NCI-H345 treated with DMSO at 0.1 percent for 48 hours (cell line): ENCODE measurements at regions not wholly inside any gene's neighbourhood (a gene's known extent, or its start where the extent isn't known, plus 50 kb on each side); places are given as distances from the start of the nearest gene placed in this dataset.

Experiments
- DNase-seq: peaks from one replicate; lab custom pipeline; 2025; ENCODE audit not compliant: unreplicated experiment; lab: John Stamatoyannopoulos, UW

- DNase-seq, result no peak
These were observed 163.5 kb downstream of the RNF152 start for GRCh38 chr18:61729322-61729721.

DNA sequence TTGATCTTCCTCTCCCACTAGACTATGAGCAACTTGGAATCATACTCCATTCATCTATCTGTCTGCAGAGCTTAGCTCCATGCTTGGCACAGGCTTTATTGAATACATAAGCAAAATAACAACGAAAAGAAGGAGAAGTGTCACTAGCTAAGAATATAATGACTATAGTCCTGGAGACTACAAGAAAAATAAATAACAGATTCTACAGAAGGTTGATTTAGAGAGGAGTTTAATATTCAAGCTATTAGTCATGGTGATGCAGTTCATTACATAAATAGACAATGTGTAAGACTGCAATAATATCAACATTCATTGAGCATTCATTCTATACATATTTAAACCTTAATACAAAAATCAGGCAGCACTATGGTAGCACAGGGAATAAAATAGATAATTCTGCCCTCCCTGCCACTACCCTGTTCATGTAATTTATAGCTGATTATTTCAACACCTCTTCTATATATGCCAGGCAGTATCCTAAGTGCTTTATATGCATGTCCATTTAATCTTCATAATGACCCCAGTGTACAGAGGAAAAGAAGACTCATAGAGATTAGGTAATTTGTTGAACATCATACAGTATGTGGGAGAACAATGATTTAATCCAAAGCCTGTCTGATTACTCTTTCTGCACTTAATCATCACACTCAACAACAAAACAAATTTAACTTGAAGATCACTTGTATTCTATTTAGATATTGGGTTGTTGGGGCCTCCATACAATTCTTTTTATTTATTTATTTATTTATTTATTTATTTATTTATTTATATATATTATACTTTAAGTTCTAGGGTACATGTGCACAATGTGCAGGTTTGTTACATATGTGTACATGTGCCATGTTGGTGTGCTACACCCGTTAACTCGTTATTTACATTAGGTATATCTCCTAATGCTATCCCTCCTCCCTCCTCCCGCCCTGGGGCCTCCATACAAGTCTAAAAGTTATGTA is 165.3 kb downstream of the RNF152 start:
- no peak for DNase-seq

GRCh38 chr18:61724532-61724931 is 168.3 kb downstream of the RNF152 start:
- no peak for DNase-seq

- no peak for DNase-seq
These were observed 170.6 kb downstream of the RNF152 start for GRCh38 chr18:61722247-61722646.

- DNase-seq, result no peak
These were observed 172.3 kb downstream of the RNF152 start for GRCh38 chr18:61720496-61720895.

- DNase-seq, result no peak
These were observed 173.1 kb downstream of the RNF152 start for GRCh38 chr18:61719671-61720070.

- DNase-seq, result no peak
These were observed 173.9 kb downstream of the RNF152 start for GRCh38 chr18:61718944-61719343.

DNA sequence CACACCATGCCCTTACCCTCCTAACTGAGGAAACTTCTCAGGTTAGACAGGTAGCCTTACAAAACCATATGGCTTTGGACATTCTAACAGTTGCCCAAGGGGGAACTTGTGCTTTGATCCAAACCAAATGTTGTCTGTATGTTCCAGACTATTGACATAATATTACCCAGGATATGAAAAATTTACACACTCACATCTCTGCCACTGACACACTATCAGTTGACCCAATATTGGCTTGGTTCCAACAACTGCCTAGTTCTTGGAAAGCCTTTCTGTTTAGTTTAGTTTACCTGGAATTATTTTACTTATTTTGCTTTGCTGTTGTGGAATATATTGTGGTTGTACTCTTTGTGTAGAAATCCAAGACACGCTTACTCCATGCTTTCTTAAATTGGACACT is 178.4 kb downstream of the RNF152 start:
- no peak for DNase-seq

GRCh38 chr18:61713502-61713901 is 179.3 kb downstream of the RNF152 start:
- no peak for DNase-seq

- no peak for DNase-seq
These were observed 182.7 kb downstream of the RNF152 start for GRCh38 chr18:61710082-61710620.

DNA sequence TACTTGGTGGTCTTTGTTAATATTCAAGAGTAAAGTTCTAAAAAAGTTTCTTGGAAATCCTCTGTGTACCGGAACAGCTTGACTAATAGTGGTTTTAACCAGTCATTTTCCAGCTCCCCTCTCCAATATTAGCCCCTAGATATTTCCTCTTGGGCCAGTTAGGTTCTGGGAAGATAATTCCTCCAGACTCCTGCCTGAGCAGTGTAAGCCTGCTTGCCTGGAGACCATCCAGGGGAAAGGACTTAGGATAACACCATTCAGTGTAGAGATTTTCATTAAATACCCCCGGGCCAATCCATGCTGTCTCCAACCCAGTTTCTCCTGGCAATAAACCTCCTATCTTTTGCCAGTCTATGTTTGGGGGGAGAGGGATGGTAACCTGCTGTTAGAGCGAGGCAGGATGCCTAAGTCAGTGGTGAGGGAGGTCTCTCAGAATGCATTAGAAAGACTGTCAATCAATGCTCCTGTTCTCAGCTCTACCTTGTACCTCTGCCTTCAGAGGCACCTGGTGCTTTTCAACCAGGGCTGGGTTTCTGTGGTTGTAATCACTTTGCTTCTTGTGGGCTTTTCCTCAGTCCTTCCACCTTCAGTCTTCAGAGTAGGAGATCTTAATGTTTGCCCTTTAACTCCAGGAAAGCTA is 186.4 kb downstream of the RNF152 start:
- no peak for DNase-seq

- DNase-seq, result no peak
These were observed 189.3 kb downstream of the RNF152 start for GRCh38 chr18:61703508-61703907.

GRCh38 chr18:61702007-61702406 is 190.8 kb downstream of the RNF152 start:
- DNase-seq, result no peak

DNA sequence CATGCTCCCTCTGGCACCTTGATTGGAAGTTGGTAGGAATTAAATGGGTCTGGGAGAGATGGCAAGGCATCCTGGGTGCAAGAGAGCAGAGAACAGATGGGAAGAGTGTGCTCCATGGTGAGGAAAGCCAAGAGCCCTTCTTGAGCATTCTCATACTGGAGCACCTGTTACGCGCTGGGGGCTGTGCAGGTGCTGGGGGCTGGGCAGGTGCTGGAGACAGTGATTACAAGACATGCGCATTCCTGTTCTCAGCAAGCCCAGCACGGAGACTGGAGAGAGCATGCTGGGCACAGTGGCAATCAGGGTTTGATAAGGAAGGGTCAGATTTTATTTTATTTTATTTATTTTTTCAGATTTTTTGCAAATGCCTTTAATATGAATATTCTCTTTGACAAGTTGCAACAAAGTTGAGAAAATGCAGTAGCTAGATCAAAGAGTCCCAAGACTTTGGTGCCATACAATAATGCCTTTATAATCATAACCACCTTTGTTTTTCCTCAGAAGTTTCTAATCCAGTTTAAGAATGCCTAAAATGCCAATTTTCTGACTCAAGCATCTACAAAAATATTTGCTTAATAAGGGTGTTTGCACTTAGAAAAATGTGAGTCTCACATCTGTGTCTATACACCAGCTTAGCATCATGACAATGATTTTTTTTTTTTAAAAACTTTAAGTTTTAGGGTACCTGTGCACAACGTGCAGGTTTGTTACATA is 193.3 kb downstream of the RNF152 start:
- DNase-seq, result no peak

DNA sequence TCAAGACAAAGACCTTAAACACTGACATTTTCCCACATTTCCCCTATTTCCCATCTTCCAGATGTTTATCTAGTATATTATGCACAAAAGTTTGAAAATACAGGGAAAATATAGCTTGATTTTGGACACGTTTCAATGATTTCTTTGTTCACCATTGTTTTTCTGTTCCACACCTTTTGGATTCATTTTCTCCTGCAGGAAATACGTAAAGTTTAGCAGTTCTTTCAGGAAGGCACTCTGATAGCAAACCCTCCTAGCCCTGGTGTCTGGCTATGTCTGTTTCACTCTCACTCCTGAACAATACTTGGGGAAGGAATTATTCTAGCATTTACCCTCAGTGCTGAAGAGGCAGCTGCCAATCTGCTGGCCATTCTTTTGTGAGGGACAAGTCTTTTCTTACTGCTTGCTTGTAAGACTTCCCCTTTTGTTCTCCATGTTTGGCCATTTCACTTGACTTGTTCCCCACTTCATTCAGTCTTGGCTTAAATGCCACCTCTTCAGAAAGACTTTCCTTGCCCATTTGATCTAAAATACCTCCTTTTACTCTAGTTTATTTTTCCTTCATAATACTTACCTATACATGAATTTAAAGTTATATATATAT is 195.4 kb downstream of the RNF152 start:
- DNase-seq, result no peak

DNA sequence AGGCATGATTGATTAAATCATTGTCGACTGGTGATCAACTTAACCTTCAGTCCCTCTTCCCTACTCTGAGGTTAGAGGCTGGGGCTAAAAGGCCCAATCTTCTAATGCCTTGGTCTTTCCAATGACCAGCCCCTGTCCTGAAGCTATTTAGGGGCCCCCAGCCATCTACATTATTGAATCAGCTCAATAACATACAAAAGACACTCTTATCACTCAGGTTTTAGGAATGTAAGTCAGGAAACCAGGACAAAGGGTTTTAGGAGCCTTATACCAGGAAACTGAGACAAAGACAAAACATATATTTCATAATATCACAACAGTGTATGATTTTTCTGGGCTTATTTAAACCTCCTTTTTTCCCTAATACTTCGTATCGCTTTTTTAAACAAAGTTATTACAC is 198.6 kb downstream of the RNF152 start:
- DNase-seq, result no peak

- no peak for DNase-seq
These were observed 202.2 kb downstream of the RNF152 start for GRCh38 chr18:61690418-61691138.

GRCh38 chr18:61687317-61687716 is 205.5 kb downstream of the RNF152 start:
- no peak for DNase-seq

- DNase-seq, result no peak
These were observed 209.0 kb downstream of the RNF152 start for GRCh38 chr18:61683856-61684255.

DNA sequence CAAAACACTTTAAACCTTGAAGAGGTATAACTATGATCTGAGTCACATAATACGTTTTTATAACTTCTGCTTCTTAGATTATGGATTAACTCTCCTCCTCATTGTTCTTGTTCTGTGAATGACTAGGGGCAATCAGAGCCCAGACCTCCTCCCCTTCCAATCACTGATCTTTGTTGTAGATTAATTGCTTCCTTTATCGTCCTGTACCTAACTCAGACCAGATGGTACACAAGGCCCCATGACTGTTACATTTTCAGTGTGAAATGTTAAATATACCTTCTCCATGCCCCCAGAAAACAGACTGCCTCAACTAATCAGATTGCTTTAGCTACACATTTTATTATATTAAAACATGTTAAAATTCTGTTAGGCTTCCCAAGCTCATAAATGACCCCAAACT is 211.7 kb downstream of the RNF152 start:
- DNase-seq, result no peak
